Adrenal gland (tissue), 5 donors: ENCODE measurements at regions not wholly inside any gene's neighbourhood (a gene's known extent, or its start where the extent isn't known, plus 50 kb on each side); places are given as distances from the start of the nearest gene placed in this dataset.
"Not testable (repeated sequence)": the region's sequence is repeated elsewhere in the genome, so short reads cannot be mapped to it uniquely, and the experiment has no call there.

Experiments used
- POLR2A ChIP-seq, 2 donors: fragments of 450-650 bp; IDR thresholded peaks; one replicate each; pipeline ENCODE4 v1.6.1; 2017; ENCODE audit warnings: antibody characterized with exemption in 2 of 2, mild to moderate bottlenecking in 2 of 2, moderate library complexity in 1 of 2
- TF ChIP-seq, protein P1 (sequence below), 6 experiments: fragments of 450-650 bp in 4 of 6; fragments of 200-600 bp in 2 of 6; sonication (generic) in 1 of 6; IDR thresholded peaks; 1 replicate in 5 of 6; 2 replicates in 1 of 6; pipeline versions ENCODE4 v1.5.1 to v1.8.0; 2016 to 2021; ENCODE audit warnings: antibody characterized with exemption in 6 of 6, mild to moderate bottlenecking in 2 of 6, moderate library complexity in 1 of 6
- donor health status: DM: no; HTN: no; CAD: no.

DNA sequence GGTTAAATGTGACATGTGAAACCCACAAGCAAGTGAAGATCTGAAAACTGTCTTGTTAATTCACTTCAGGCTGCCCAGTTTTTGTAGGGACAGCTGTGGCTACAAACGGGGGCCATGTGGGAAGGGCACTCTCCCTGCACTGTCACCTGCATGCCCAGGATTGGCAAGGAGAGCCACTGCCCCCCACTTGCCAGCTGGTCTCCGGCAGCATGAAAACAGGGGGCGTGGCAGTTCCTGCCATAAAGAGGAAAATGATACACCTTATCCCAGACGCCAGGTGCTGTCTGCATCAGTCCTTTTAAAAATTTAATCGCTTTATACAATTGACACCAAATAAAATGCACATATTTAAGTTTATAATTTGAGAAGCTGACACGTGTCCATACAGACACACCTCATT, 309.1 kb downstream of the KLF13 start:
- TF ChIP-seq, protein P1, sequence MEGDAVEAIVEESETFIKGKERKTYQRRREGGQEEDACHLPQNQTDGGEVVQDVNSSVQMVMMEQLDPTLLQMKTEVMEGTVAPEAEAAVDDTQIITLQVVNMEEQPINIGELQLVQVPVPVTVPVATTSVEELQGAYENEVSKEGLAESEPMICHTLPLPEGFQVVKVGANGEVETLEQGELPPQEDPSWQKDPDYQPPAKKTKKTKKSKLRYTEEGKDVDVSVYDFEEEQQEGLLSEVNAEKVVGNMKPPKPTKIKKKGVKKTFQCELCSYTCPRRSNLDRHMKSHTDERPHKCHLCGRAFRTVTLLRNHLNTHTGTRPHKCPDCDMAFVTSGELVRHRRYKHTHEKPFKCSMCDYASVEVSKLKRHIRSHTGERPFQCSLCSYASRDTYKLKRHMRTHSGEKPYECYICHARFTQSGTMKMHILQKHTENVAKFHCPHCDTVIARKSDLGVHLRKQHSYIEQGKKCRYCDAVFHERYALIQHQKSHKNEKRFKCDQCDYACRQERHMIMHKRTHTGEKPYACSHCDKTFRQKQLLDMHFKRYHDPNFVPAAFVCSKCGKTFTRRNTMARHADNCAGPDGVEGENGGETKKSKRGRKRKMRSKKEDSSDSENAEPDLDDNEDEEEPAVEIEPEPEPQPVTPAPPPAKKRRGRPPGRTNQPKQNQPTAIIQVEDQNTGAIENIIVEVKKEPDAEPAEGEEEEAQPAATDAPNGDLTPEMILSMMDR (IDR thresholded peaks at IDR 0.05), result not testable (repeated sequence)
- TF ChIP-seq POLR2A (IDR thresholded peaks at IDR 0.05), result not testable (repeated sequence)
